Erythroblast (primary cell): ENCODE measurements at regions not wholly inside any gene's neighbourhood (a gene's known extent, or its start where the extent isn't known, plus 50 kb on each side); places are given as distances from the start of the nearest gene placed in this dataset.
"Not testable (repeated sequence)": the region's sequence is repeated elsewhere in the genome, so short reads cannot be mapped to it uniquely, and the experiment has no call there.

Source experiments
- DNase-seq, 2 experiments: peaks; one replicate each; lab custom pipeline; 2025; lab: John Stamatoyannopoulos, UW
- GATA1 ChIP-seq: IDR thresholded peaks from 2 replicates; pipeline ENCODE4 v1.6.1; 2011; ENCODE audit warnings: low read depth, mild to moderate bottlenecking, control low read depth, low read length, moderate library complexity
- POLR2A ChIP-seq: IDR thresholded peaks from 2 replicates; pipeline ENCODE4 v1.6.1; 2011; ENCODE audit warnings: mild to moderate bottlenecking, low read length

- DNase-seq: not testable (repeated sequence)
Measured at GRCh38 chr6:147651-148050, 144.6 kb upstream of the DUSP22 start.

- DNase-seq: peak; percentile 95 to 96
Measured at GRCh38 chr6:148051-148984, 144.0 kb upstream of the DUSP22 start.

GRCh38 chr6:150147-150546 is 142.1 kb upstream of the DUSP22 start:
- not testable (repeated sequence) for DNase-seq

- DNase-seq: not testable (repeated sequence)
Measured at GRCh38 chr6:152436-152835, 139.9 kb upstream of the DUSP22 start.

- DNase-seq: not testable (repeated sequence)
Measured at GRCh38 chr6:153026-153425, 139.3 kb upstream of the DUSP22 start.

- DNase-seq: not testable (repeated sequence)
Measured at GRCh38 chr6:153867-154266, 138.4 kb upstream of the DUSP22 start.

- DNase-seq: not testable (repeated sequence)
Measured at GRCh38 chr6:154321-155092, 137.8 kb upstream of the DUSP22 start.

GRCh38 chr6:156010-156409 is 136.3 kb upstream of the DUSP22 start:
- DNase-seq: no peak
- TF ChIP-seq GATA1 (no peak), POLR2A (no peak)

GRCh38 chr6:156441-157140 is 135.7 kb upstream of the DUSP22 start:
- not testable (repeated sequence) for DNase-seq

- not testable (repeated sequence) for DNase-seq
Measured at GRCh38 chr6:157176-157575, 135.1 kb upstream of the DUSP22 start.

- not testable (repeated sequence) for DNase-seq
Measured at GRCh38 chr6:161657-162056, 130.6 kb upstream of the DUSP22 start.

- DNase-seq: no peak
- TF ChIP-seq POLR2A (no peak), GATA1 (no peak)
Measured at GRCh38 chr6:164720-165119, 127.6 kb upstream of the DUSP22 start.

GRCh38 chr6:165263-165662 is 127.0 kb upstream of the DUSP22 start:
- no peak for DNase-seq
- TF ChIP-seq GATA1: no peak
- TF ChIP-seq POLR2A: no peak

GRCh38 chr6:165906-166305 is 126.4 kb upstream of the DUSP22 start:
- no peak for DNase-seq
- TF ChIP-seq GATA1: no peak
- TF ChIP-seq POLR2A: no peak

- no peak for TF ChIP-seq GATA1
- no peak for TF ChIP-seq POLR2A
- DNase-seq: peak; percentile 26 to 63
Measured at GRCh38 chr6:168865-169455, 123.3 kb upstream of the DUSP22 start.
